AG04450 (cell line): ENCODE measurements at regions not wholly inside any gene's neighbourhood (a gene's known extent, or its start where the extent isn't known, plus 50 kb on each side); places are given as distances from the start of the nearest gene placed in this dataset.

Experiments used
- CTCF ChIA-PET: fragments of 300-600, 350-600 bp; formaldehyde crosslinking; extraction: SDS; loops from one replicate; lab custom pipeline; 2022; ENCODE audit warnings: antibody characterized with exemption, inconsistent platforms; lab: Charles Lee
- POLR2A ChIA-PET: fragments of 350-600 bp; formaldehyde crosslinking; extraction: SDS; loops from one replicate; lab custom pipeline; 2021; ENCODE audit warnings: antibody characterized with exemption, inconsistent platforms; lab: Yijun Ruan, JAX
- DNase-seq: peaks from one replicate; pipeline ENCODE4 v3.0.0-alpha.2; 2011; ENCODE audit warnings: low read depth, low spot score
- H3K27ac ChIP-seq: one replicate; pipeline ENCODE4 v1.5.1; 2012; ENCODE audit warnings: low read depth, low read length, control low read depth
- H3K27me3 ChIP-seq: one replicate; pipeline ENCODE4 v1.6.0; 2012; ENCODE audit warnings: low read length; ENCODE audit not compliant: control insufficient read depth, insufficient read depth
- H3K4me3 ChIP-seq: 2 replicates; pipeline ENCODE4 v1.5.1; 2011; ENCODE audit warnings: mild to moderate bottlenecking, low read depth, low read length, control low read depth
- H3K9me3 ChIP-seq: 2 replicates; pipeline ENCODE4 v1.5.1; 2012; ENCODE audit warnings: low read length; ENCODE audit not compliant: control insufficient read depth, insufficient read depth
- CTCF ChIP-seq: IDR thresholded peaks from 2 replicates; pipeline ENCODE4 v1.5.1; 2011; ENCODE audit warnings: low read depth, low read length, control low read depth, inconsistent platforms

GRCh38 chr2:144670080-144670479, 150.2 kb upstream of the ZEB2 start:
- ChIA-PET CTCF (interaction anchor here (1.5 kb wide), 1 partner anchor 1083 kb away, joined by 4 read pairs; no protein-coding TSS in a partner anchor), POLR2A (no interaction called here)
- Histone ChIP-seq H3K9me3 (no peaks in the 10 kb centered on the region), H3K27ac (no peak overlapping the region), H3K4me3 (no peak overlapping the region), H3K27me3 (no peaks in the 10 kb centered on the region)
- DNase-seq = no peak
- no peak for TF ChIP-seq CTCF

- no peak overlapping the region for H3K4me3 ChIP-seq
- POLR2A ChIA-PET = no interaction called here
- no peak for TF ChIP-seq CTCF
- H3K9me3 ChIP-seq = no peaks in the 10 kb centered on the region
- no peak for DNase-seq
- no peak overlapping the region for H3K27ac ChIP-seq
- H3K27me3 ChIP-seq = no peaks in the 10 kb centered on the region
- CTCF ChIA-PET = interaction anchor here (1.5 kb wide), 1 partner anchor 1084 kb away, joined by 4 read pairs; no protein-coding TSS in a partner anchor
Measured at GRCh38 chr2:144669196-144669987, 149.5 kb upstream of the ZEB2 start.

GRCh38 chr2:144668493-144669110, 148.7 kb upstream of the ZEB2 start:
- H3K9me3 ChIP-seq = no peaks in the 10 kb centered on the region
- no peak for TF ChIP-seq CTCF
- DNase-seq = no peak
- no peaks in the 10 kb centered on the region for H3K27me3 ChIP-seq
- ChIA-PET CTCF (interaction anchor here (0.6 to 1.5 kb wide), 2 partner anchors 137 to 1084 kb away, joined by 4 read pairs; no protein-coding TSS in a partner anchor), POLR2A (interaction anchor here (0.6 kb wide), 1 partner anchor 8 kb away, joined by 3 read pairs; no protein-coding TSS in a partner anchor)
- H3K27ac ChIP-seq = no peak overlapping the region
- no peak overlapping the region for H3K4me3 ChIP-seq

- no peak for DNase-seq
- H3K27ac ChIP-seq = no peak overlapping the region
- ChIA-PET POLR2A (no interaction called here), CTCF (no interaction called here)
- no peaks in the 10 kb centered on the region for H3K9me3 ChIP-seq
- TF ChIP-seq CTCF = no peak
- no peaks in the 10 kb centered on the region for H3K27me3 ChIP-seq
- no peak overlapping the region for H3K4me3 ChIP-seq
Measured at GRCh38 chr2:144666032-144666431, 146.1 kb upstream of the ZEB2 start.

GRCh38 chr2:144663207-144663606, 143.3 kb upstream of the ZEB2 start:
- H3K4me3 ChIP-seq = no peak overlapping the region
- H3K9me3 ChIP-seq = no peaks in the 10 kb centered on the region
- no peak overlapping the region for H3K27ac ChIP-seq
- CTCF ChIA-PET = no interaction called here
- no peak for DNase-seq
- TF ChIP-seq CTCF = no peak
- no peaks in the 10 kb centered on the region for H3K27me3 ChIP-seq
- POLR2A ChIA-PET = no interaction called here
